ENCODE measurements at regions not wholly inside any gene's neighbourhood (a gene's known extent, or its start where the extent isn't known, plus 50 kb on each side); places are given as distances from the start of the nearest gene placed in this dataset.

GRCh38 chr4:129220254-129220653 is 124.3 kb downstream of the C4orf33 start:
- Mint-ChIP-seq H3K27me3 (ENCODE audit: unreplicated experiment) (no peaks in the 10 kb centered on the region), H3K27ac (ENCODE audit: unreplicated experiment) (no peak overlapping the region), H3K9me3 (ENCODE audit: unreplicated experiment) (no peaks in the 10 kb centered on the region), H3K4me3 (ENCODE audit: unreplicated experiment) (no peak overlapping the region), H3K4me1 (ENCODE audit: low read depth, unreplicated experiment) (no peaks in the 10 kb centered on the region), H3K36me3 (ENCODE audit: unreplicated experiment) (no peaks in the 10 kb centered on the region)
- no peak for DNase-seq
- no peak for TF ChIP-seq CTCF (IDR thresholded peaks at IDR 0.05; ENCODE audit: partially characterized antibody, unreplicated experiment)

- no peak for TF ChIP-seq CTCF (IDR thresholded peaks at IDR 0.05; ENCODE audit: partially characterized antibody, unreplicated experiment)
These were observed 128.0 kb downstream of the C4orf33 start for GRCh38 chr4:129223945-129224344.

DNA sequence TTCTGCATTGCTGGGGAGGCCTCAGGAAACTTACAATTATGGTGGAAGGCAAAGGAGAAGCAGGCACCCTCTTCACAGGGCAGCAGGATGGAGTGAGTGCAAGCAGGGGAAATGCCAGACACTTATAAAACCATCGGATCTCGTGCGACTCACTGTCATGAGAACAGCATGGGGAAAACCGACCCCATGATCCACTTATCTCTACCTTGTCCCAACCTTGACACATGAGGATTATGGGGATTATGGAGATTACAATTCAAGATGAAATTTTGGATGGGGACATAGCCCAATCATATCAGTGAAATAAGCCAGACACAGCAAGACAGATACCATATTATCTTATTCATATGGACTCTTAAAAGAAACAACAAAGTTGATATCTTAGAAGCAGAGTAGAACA is 134.9 kb downstream of the C4orf33 start:
- Mint-ChIP-seq H3K27ac (ENCODE audit: unreplicated experiment) (no peak overlapping the region), H3K4me3 (ENCODE audit: unreplicated experiment) (no peak overlapping the region), H3K27me3 (ENCODE audit: unreplicated experiment) (no peaks in the 10 kb centered on the region), H3K36me3 (ENCODE audit: unreplicated experiment) (no peaks in the 10 kb centered on the region), H3K9me3 (ENCODE audit: unreplicated experiment) (no peaks in the 10 kb centered on the region), H3K4me1 (ENCODE audit: low read depth, unreplicated experiment) (no peaks in the 10 kb centered on the region)
- no peak for DNase-seq
- TF ChIP-seq CTCF (IDR thresholded peaks at IDR 0.05; ENCODE audit: partially characterized antibody, unreplicated experiment) = no peak

More at GRCh38 chr4:129223945-129224344, 128.0 kb downstream of the C4orf33 start:
- Mint-ChIP-seq H3K27ac (ENCODE audit: unreplicated experiment) (no peak overlapping the region), H3K4me3 (ENCODE audit: unreplicated experiment) (no peak overlapping the region), H3K27me3 (ENCODE audit: unreplicated experiment) (no peaks in the 10 kb centered on the region), H3K4me1 (ENCODE audit: low read depth, unreplicated experiment) (no peaks in the 10 kb centered on the region), H3K9me3 (ENCODE audit: unreplicated experiment) (no peaks in the 10 kb centered on the region), H3K36me3 (ENCODE audit: unreplicated experiment) (no peaks in the 10 kb centered on the region)
- DNase-seq = no peak

- no peak for TF ChIP-seq CTCF (IDR thresholded peaks at IDR 0.05; ENCODE audit: partially characterized antibody, unreplicated experiment)
- no peak overlapping the region for H3K4me3 Mint-ChIP-seq (ENCODE audit: unreplicated experiment)
- no peaks in the 10 kb centered on the region for H3K9me3 Mint-ChIP-seq (ENCODE audit: unreplicated experiment)
- DNase-seq = no peak
- no peak overlapping the region for H3K27ac Mint-ChIP-seq (ENCODE audit: unreplicated experiment)
- H3K27me3 Mint-ChIP-seq (ENCODE audit: unreplicated experiment) = no peaks in the 10 kb centered on the region
- no peaks in the 10 kb centered on the region for H3K36me3 Mint-ChIP-seq (ENCODE audit: unreplicated experiment)
- H3K4me1 Mint-ChIP-seq (ENCODE audit: low read depth, unreplicated experiment) = no peaks in the 10 kb centered on the region
These were observed 136.1 kb downstream of the C4orf33 start for GRCh38 chr4:129231945-129232588.

- DNase-seq = no peak
- Mint-ChIP-seq H3K4me1 (ENCODE audit: low read depth, unreplicated experiment) (no peaks in the 10 kb centered on the region), H3K27me3 (ENCODE audit: unreplicated experiment) (no peaks in the 10 kb centered on the region), H3K27ac (ENCODE audit: unreplicated experiment) (no peak overlapping the region), H3K9me3 (ENCODE audit: unreplicated experiment) (no peaks in the 10 kb centered on the region), H3K4me3 (ENCODE audit: unreplicated experiment) (no peak overlapping the region), H3K36me3 (ENCODE audit: unreplicated experiment) (no peaks in the 10 kb centered on the region)
- TF ChIP-seq CTCF (IDR thresholded peaks at IDR 0.05; ENCODE audit: partially characterized antibody, unreplicated experiment) = no peak
These were observed 136.8 kb downstream of the C4orf33 start for GRCh38 chr4:129232589-129233337.

Data from glutamatergic neuron (in vitro differentiated cells).